BLaER1 (cell line): ENCODE measurements at regions not wholly inside any gene's neighbourhood (a gene's known extent, or its start where the extent isn't known, plus 50 kb on each side); places are given as distances from the start of the nearest gene placed in this dataset.
A peak's percentile ranks its signal among the peaks of the same experiment; 100 is the strongest.
"Not testable (repeated sequence)": the region's sequence is repeated elsewhere in the genome, so short reads cannot be mapped to it uniquely, and the experiment has no call there.

Experiments used
- H3K27ac ChIP-seq: shearing (Covaris generic); formaldehyde crosslinking; 2 replicates; pipeline ENCODE4 v1.8.1; 2022
- H3K27me3 ChIP-seq: shearing (Covaris generic); formaldehyde crosslinking; 2 replicates; pipeline ENCODE4 v1.8.1; 2022
- H3K36me3 ChIP-seq: shearing (Covaris generic); formaldehyde crosslinking; 2 replicates; pipeline ENCODE4 v1.8.1; 2022
- H3K4me1 ChIP-seq: shearing (Covaris generic); formaldehyde crosslinking; 2 replicates; pipeline ENCODE4 v1.8.1; 2022
- H3K4me2 ChIP-seq: shearing (Covaris generic); formaldehyde crosslinking; 2 replicates; pipeline ENCODE4 v1.8.1; 2022
- H3K4me3 ChIP-seq: shearing (Covaris generic); formaldehyde crosslinking; 2 replicates; pipeline ENCODE4 v1.8.1; 2022
- H3K9ac ChIP-seq: shearing (Covaris generic); formaldehyde crosslinking; 2 replicates; pipeline ENCODE4 v1.8.1; 2022
- H3K9me3 ChIP-seq: shearing (Covaris generic); formaldehyde crosslinking; 2 replicates; pipeline ENCODE4 v1.8.1; 2022
- H4K20me1 ChIP-seq: shearing (Covaris generic); formaldehyde crosslinking; 2 replicates; pipeline ENCODE4 v1.8.1; 2022
- Cebpa-rat ChIP-seq: shearing (Covaris generic); IDR thresholded peaks from 2 replicates; pipeline ENCODE4 v1.8.1; 2022

GRCh38 chr7:45294559-45294958 is 137.0 kb downstream of the RAMP3 start:
- Histone ChIP-seq H3K27ac (no peak overlapping the region), H3K36me3 (no peaks in the 10 kb centered on the region), H3K9ac (no peak overlapping the region), H3K4me2 (no peak overlapping the region), H4K20me1 (no peaks in the 10 kb centered on the region), H3K9me3 (peaks cover 17% of the 10 kb centered on the region), H3K27me3 (no peaks in the 10 kb centered on the region), H3K4me1 (peaks cover 31% of the 10 kb centered on the region), H3K4me3 (no peak overlapping the region)
- TF ChIP-seq Cebpa-rat: no peak

GRCh38 chr7:45295222-45295621 is 137.6 kb downstream of the RAMP3 start:
- no peaks in the 10 kb centered on the region for H3K27me3 ChIP-seq
- no peak for TF ChIP-seq Cebpa-rat
- H3K27ac ChIP-seq: no peak overlapping the region
- no peaks in the 10 kb centered on the region for H3K36me3 ChIP-seq
- peaks cover 10% of the 10 kb centered on the region for H3K9me3 ChIP-seq
- H3K4me2 ChIP-seq: no peak overlapping the region
- peaks cover 31% of the 10 kb centered on the region for H3K4me1 ChIP-seq
- H4K20me1 ChIP-seq: no peaks in the 10 kb centered on the region
- H3K9ac ChIP-seq: no peak overlapping the region
- H3K4me3 ChIP-seq: no peak overlapping the region

GRCh38 chr7:45296748-45297147 is 139.2 kb downstream of the RAMP3 start:
- H3K36me3 ChIP-seq: no peaks in the 10 kb centered on the region
- no peaks in the 10 kb centered on the region for H3K27me3 ChIP-seq
- no peaks in the 10 kb centered on the region for H4K20me1 ChIP-seq
- no peak overlapping the region for H3K4me3 ChIP-seq
- no peak for TF ChIP-seq Cebpa-rat
- no peak overlapping the region for H3K4me2 ChIP-seq
- H3K9ac ChIP-seq: no peak overlapping the region
- H3K27ac ChIP-seq: no peak overlapping the region
- H3K9me3 ChIP-seq: no peaks in the 10 kb centered on the region
- peaks cover 25% of the 10 kb centered on the region for H3K4me1 ChIP-seq

DNA sequence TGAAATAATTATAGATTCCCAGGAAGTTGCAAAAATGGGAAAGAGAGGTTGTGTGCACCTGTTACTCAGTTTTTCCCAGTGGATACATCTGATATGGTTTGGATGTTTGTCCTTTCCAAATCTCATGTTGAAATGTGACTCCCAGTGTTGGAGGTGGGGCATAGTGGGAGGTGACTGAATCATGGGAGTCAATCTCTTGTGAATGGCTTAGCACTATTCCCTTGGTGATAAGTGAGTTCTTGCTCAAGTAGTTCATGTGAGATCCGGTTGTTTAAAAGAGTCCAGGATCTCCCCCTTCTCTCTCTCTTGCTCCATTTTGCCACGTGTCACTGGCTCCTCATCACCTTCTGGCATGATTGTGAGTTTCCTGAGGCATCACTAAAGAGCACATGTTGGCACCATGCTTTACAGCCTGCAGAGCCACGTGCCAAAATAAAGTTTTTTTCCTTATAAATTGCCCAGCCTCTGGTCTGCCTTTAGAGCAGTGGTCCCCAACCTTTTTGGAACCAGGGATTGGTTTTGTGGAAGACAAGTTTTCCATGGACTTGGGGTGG is 149.2 kb downstream of the RAMP3 start:
- H3K4me2 ChIP-seq: no peak overlapping the region
- H3K27me3 ChIP-seq: no peaks in the 10 kb centered on the region
- no peak overlapping the region for H3K4me3 ChIP-seq
- H4K20me1 ChIP-seq: no peaks in the 10 kb centered on the region
- H3K9me3 ChIP-seq: peaks cover 23% of the 10 kb centered on the region
- H3K27ac ChIP-seq: no peak overlapping the region
- no peaks in the 10 kb centered on the region for H3K4me1 ChIP-seq
- no peaks in the 10 kb centered on the region for H3K36me3 ChIP-seq
- no peak for TF ChIP-seq Cebpa-rat
- H3K9ac ChIP-seq: no peak overlapping the region

DNA sequence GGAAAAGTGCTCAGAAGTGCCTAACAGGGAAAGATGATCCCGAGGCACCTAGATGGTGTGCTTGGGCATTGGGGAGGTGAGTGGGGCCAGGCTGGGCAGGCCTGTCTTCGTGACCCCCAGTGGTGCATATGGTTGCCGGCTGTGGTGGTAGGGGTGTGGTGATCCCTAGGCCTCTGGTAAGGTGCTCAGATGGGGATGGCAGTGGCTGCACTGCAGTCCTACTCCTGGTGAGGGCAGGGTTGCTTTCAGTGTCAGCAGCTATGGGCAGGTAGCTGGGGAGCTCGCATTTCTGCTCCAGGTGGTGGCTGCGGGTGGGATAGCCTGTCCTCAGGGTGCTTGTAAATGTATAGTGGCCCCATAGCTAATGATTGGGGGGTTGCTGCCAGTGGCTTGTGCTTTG is 154.0 kb downstream of the RAMP3 start:
- TF ChIP-seq Cebpa-rat: no peak
- no peaks in the 10 kb centered on the region for H3K4me1 ChIP-seq
- H4K20me1 ChIP-seq: no peaks in the 10 kb centered on the region
- no peaks in the 10 kb centered on the region for H3K27me3 ChIP-seq
- no peak overlapping the region for H3K9ac ChIP-seq
- H3K9me3 ChIP-seq: peaks cover 44% of the 10 kb centered on the region
- H3K36me3 ChIP-seq: no peaks in the 10 kb centered on the region
- no peak overlapping the region for H3K27ac ChIP-seq
- H3K4me3 ChIP-seq: no peak overlapping the region
- no peak overlapping the region for H3K4me2 ChIP-seq

- not testable (repeated sequence) for H3K4me3 ChIP-seq, H4K20me1 ChIP-seq, H3K4me2 ChIP-seq, H3K9ac ChIP-seq, H3K27me3 ChIP-seq, H3K4me1 ChIP-seq, H3K36me3 ChIP-seq, H3K27ac ChIP-seq
- peaks cover 42% of the 10 kb centered on the region for H3K9me3 ChIP-seq
These were observed 157.9 kb downstream of the RAMP3 start for GRCh38 chr7:45315512-45315911.

- H3K4me1 ChIP-seq: peaks cover 72% of the 10 kb centered on the region
These were observed 167.2 kb downstream of the RAMP3 start for GRCh38 chr7:45324683-45325237.

DNA sequence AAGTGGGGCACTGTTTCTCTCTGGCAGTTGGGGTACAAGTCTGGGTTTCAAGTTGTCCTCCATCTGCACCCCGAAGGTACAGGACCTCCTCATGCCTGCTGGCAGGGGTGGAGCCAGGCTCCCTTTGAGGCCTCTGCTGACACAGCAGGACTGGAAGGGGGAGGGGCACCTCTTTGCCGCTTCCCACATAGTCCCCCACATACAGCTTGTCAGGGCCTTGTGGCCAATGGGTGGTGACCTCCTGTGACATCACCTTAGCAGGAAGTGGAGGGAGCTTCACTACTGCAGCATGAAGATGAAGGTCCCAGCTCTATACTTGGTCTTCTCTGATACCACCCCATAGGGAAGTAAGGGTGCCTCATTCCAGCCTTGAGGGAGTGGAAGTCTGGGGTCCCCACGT is 167.8 kb downstream of the RAMP3 start:
- peaks cover 78% of the 10 kb centered on the region for H3K4me1 ChIP-seq
- peaks cover 27% of the 10 kb centered on the region for H3K9me3 ChIP-seq
- H3K4me2 ChIP-seq: peak overlapping the region; percentile 18; the same call in 1 of the 2 replicates
- no peaks in the 10 kb centered on the region for H3K36me3 ChIP-seq
- no peak overlapping the region; the same call in 1 of the 2 replicates for H3K4me3 ChIP-seq
- H3K9ac ChIP-seq: no peak overlapping the region
- no peak for TF ChIP-seq Cebpa-rat
- H3K27me3 ChIP-seq: no peaks in the 10 kb centered on the region
- 0 out of 2 replicates have a peak overlapping the region, but pooled peaks have one; percentile 41 for H3K27ac ChIP-seq
- H4K20me1 ChIP-seq: no peaks in the 10 kb centered on the region

More at GRCh38 chr7:45324683-45325237, 167.2 kb downstream of the RAMP3 start:
- no peak overlapping the region for H3K9ac ChIP-seq
- H3K4me2 ChIP-seq: 0 out of 2 replicates have a peak overlapping the region, but pooled peaks have one; percentile 18
- TF ChIP-seq Cebpa-rat: no peak
- no peaks in the 10 kb centered on the region for H3K36me3 ChIP-seq
- no peaks in the 10 kb centered on the region for H3K27me3 ChIP-seq
- H3K4me3 ChIP-seq: no peak overlapping the region
- no peaks in the 10 kb centered on the region for H4K20me1 ChIP-seq
- peaks cover 29% of the 10 kb centered on the region for H3K9me3 ChIP-seq
- H3K27ac ChIP-seq: 0 out of 2 replicates have a peak overlapping the region, but pooled peaks have one; percentile 41

- H3K36me3 ChIP-seq: no peaks in the 10 kb centered on the region
- H3K27me3 ChIP-seq: no peaks in the 10 kb centered on the region
- no peak overlapping the region for H3K4me3 ChIP-seq
- H3K27ac ChIP-seq: peak overlapping the region; percentile 82
- H3K9ac ChIP-seq: peak overlapping the region; percentile 25; the same call in 1 of the 2 replicates
- H3K9me3 ChIP-seq: peaks cover 34% of the 10 kb centered on the region
- H4K20me1 ChIP-seq: no peaks in the 10 kb centered on the region
- TF ChIP-seq Cebpa-rat: no peak
- peaks cover 81% of the 10 kb centered on the region for H3K4me1 ChIP-seq
- peak overlapping the region; percentile 73 for H3K4me2 ChIP-seq
These were observed 170.9 kb downstream of the RAMP3 start for GRCh38 chr7:45328403-45328981.

DNA sequence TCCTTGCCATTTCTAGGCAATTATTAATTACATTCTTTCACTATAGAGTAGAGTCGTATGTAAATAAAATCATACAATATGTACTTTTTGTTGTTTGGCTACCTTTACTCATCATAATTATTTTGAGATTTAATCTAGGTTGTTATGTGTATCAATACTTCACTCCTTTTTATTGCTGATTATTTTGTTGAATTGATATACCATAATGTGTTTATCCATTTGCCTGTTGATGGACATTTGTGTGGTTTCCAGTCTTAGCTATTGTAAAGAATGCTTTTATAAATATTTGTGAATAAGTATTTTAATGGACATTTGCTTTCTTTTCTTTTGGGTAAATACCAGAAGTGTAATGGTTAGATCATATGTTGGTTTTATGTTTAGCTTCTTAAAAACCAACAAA is 174.0 kb downstream of the RAMP3 start:
- H3K4me2 ChIP-seq: no peak overlapping the region
- peaks cover 54% of the 10 kb centered on the region for H3K4me1 ChIP-seq
- H3K27ac ChIP-seq: no peak overlapping the region
- no peak overlapping the region for H3K9ac ChIP-seq
- H4K20me1 ChIP-seq: no peaks in the 10 kb centered on the region
- H3K36me3 ChIP-seq: no peaks in the 10 kb centered on the region
- H3K9me3 ChIP-seq: peaks cover 30% of the 10 kb centered on the region
- H3K27me3 ChIP-seq: no peaks in the 10 kb centered on the region
- TF ChIP-seq Cebpa-rat: no peak
- H3K4me3 ChIP-seq: no peak overlapping the region

- H3K9ac ChIP-seq, H4K20me1 ChIP-seq, H3K27me3 ChIP-seq: not testable (repeated sequence)
These were observed 177.4 kb downstream of the RAMP3 start for GRCh38 chr7:45335024-45335423.

More at GRCh38 chr7:45335024-45335423, 177.4 kb downstream of the RAMP3 start:
- not testable (repeated sequence) for H3K4me2 ChIP-seq, H3K36me3 ChIP-seq, H3K4me3 ChIP-seq, H3K27ac ChIP-seq
- Histone ChIP-seq H3K9me3 (peaks cover 30% of the 10 kb centered on the region), H3K4me1 (peaks cover 19% of the 10 kb centered on the region)
